HepG2 (cell line): ENCODE measurements at regions not wholly inside any gene's neighbourhood (a gene's known extent, or its start where the extent isn't known, plus 50 kb on each side); places are given as distances from the start of the nearest gene placed in this dataset.

Source experiments
- ARHGAP35 ChIP-seq: sonication (generic); formaldehyde crosslinking; IDR thresholded peaks from 2 replicates; pipeline ENCODE4 v1.9.0; 2022; ENCODE audit warnings: mild to moderate bottlenecking, inconsistent platforms, moderate library complexity, missing genetic modification reagents, borderline replicate concordance
- ARID2 ChIP-seq: sonication (generic); formaldehyde crosslinking; IDR thresholded peaks from 2 replicates; pipeline ENCODE4 v1.8.1; 2022; ENCODE audit warnings: mild to moderate bottlenecking, missing genetic modification reagents, borderline replicate concordance
- CENPX ChIP-seq: sonication (generic); formaldehyde crosslinking; IDR thresholded peaks from 2 replicates; pipeline ENCODE4 v1.9.0; 2021; ENCODE audit warnings: mild to moderate bottlenecking, missing genetic modification reagents, moderate library complexity
- IRF2 ChIP-seq: IDR thresholded peaks from 2 replicates; pipeline ENCODE4 v1.6.1; 2018; ENCODE audit warnings: missing genetic modification reagents, missing compliant biosample characterization
- MAX ChIP-seq: IDR thresholded peaks from 2 replicates; pipeline ENCODE4 v1.6.1; 2012; ENCODE audit warnings: inconsistent platforms
- MIER2 ChIP-seq: IDR thresholded peaks from 2 replicates; pipeline ENCODE4 v1.6.1; 2016; ENCODE audit warnings: missing biosample characterization, missing genetic modification reagents
- MYPOP ChIP-seq: sonication (generic); formaldehyde crosslinking; IDR thresholded peaks from 2 replicates; pipeline ENCODE4 v1.8.1; 2023; ENCODE audit warnings: mild to moderate bottlenecking, moderate library complexity, missing genetic modification reagents
- SKI ChIP-seq: fragments of 450-650 bp; IDR thresholded peaks from one replicate; pipeline ENCODE4 v1.6.1; 2018; ENCODE audit warnings: mild to moderate bottlenecking; ENCODE audit not compliant: partially characterized antibody
- SNAPC4 ChIP-seq: sonication (generic); formaldehyde crosslinking; IDR thresholded peaks from 2 replicates; pipeline ENCODE4 v1.4.0; 2020; ENCODE audit warnings: mild to moderate bottlenecking, missing genetic modification reagents
- TFE3 ChIP-seq: IDR thresholded peaks from 2 replicates; pipeline ENCODE4 v1.6.1; 2016
- ZFP1 ChIP-seq: IDR thresholded peaks from 2 replicates; pipeline ENCODE4 v1.6.1; 2016
- ZNF276 ChIP-seq: sonication (generic); formaldehyde crosslinking; IDR thresholded peaks from 2 replicates; pipeline ENCODE4 v1.4.0; 2020; ENCODE audit warnings: mild to moderate bottlenecking, low read depth, missing genetic modification reagents
- TF ChIP-seq, protein P1 (sequence below): sonication (generic); formaldehyde crosslinking; IDR thresholded peaks from 2 replicates; pipeline ENCODE4 v1.5.1; 2020; ENCODE audit warnings: mild to moderate bottlenecking, missing genetic modification reagents, moderate library complexity
- TF ChIP-seq, protein P2 (sequence below): IDR thresholded peaks from 2 replicates; pipeline ENCODE4 v1.6.1; 2016

- TF ChIP-seq TFE3 (CRISPR knock-in tag) (peak; percentile 80), SNAPC4 (CRISPR knock-in tag) (0 out of 2 replicates have a peak, but pooled peaks have one; percentile 44), ARID2 (CRISPR knock-in tag) (peak; percentile 91; the same call in 1 of the 2 replicates), MAX (peak; percentile 69), SKI (peak; percentile 46), ARHGAP35 (no peak; the same call in 1 of the 2 replicates), MIER2 (CRISPR knock-in tag) (peak; percentile 51; the same call in 1 of the 2 replicates), ZNF276 (CRISPR knock-in tag) (0 out of 2 replicates have a peak, but pooled peaks have one; percentile 72), ZFP1 (CRISPR knock-in tag) (peak; percentile 71; the same call in 1 of the 2 replicates), MYPOP (peak; percentile 66; the same call in 1 of the 2 replicates), CENPX (CRISPR knock-in tag) (no peak), IRF2 (CRISPR knock-in tag) (peak; percentile 77)
- TF ChIP-seq, protein P1, sequence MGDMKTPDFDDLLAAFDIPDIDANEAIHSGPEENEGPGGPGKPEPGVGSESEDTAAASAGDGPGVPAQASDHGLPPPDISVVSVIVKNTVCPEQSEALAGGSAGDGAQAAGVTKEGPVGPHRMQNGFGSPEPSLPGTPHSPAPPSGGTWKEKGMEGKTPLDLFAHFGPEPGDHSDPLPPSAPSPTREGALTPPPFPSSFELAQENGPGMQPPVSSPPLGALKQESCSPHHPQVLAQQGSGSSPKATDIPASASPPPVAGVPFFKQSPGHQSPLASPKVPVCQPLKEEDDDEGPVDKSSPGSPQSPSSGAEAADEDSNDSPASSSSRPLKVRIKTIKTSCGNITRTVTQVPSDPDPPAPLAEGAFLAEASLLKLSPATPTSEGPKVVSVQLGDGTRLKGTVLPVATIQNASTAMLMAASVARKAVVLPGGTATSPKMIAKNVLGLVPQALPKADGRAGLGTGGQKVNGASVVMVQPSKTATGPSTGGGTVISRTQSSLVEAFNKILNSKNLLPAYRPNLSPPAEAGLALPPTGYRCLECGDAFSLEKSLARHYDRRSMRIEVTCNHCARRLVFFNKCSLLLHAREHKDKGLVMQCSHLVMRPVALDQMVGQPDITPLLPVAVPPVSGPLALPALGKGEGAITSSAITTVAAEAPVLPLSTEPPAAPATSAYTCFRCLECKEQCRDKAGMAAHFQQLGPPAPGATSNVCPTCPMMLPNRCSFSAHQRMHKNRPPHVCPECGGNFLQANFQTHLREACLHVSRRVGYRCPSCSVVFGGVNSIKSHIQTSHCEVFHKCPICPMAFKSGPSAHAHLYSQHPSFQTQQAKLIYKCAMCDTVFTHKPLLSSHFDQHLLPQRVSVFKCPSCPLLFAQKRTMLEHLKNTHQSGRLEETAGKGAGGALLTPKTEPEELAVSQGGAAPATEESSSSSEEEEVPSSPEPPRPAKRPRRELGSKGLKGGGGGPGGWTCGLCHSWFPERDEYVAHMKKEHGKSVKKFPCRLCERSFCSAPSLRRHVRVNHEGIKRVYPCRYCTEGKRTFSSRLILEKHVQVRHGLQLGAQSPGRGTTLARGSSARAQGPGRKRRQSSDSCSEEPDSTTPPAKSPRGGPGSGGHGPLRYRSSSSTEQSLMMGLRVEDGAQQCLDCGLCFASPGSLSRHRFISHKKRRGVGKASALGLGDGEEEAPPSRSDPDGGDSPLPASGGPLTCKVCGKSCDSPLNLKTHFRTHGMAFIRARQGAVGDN (CRISPR knock-in tag), result peak; percentile 52; the same call in 1 of the 2 replicates
- TF ChIP-seq, protein P2, sequence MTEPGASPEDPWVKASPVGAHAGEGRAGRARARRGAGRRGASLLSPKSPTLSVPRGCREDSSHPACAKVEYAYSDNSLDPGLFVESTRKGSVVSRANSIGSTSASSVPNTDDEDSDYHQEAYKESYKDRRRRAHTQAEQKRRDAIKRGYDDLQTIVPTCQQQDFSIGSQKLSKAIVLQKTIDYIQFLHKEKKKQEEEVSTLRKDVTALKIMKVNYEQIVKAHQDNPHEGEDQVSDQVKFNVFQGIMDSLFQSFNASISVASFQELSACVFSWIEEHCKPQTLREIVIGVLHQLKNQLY (CRISPR knock-in tag), result peak; percentile 80; the same call in 1 of the 2 replicates
Observed at GRCh38 chr5:92927291-92927778, 653.7 kb downstream of the NR2F1-AS1 start (continued).
